ENCODE measurements at regions not wholly inside any gene's neighbourhood (a gene's known extent, or its start where the extent isn't known, plus 50 kb on each side); places are given as distances from the start of the nearest gene placed in this dataset.

DNA sequence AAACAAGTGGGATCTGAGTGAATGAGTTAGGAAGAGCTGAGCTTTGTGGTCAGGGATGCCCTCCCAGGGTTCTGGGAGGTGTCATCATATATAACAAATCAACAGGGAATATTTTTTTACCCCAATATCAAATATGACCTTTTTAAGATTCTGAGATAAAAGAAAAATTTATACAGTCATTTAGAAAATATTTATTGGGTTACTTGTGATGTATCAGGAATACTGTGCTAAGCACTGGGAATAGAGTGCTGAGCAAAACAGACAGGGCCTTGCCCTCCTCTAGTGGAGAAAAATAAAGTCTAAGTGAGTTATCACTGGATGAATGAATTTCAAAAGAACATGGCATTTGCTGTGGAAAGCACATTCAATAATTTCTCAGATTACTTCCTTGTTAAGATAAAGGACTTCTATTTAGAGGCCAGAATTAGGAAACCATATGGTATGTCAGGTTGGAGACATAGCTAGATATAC, 102.9 kb downstream of the BOD1 start:
- TF ChIP-seq CTCF (IDR thresholded peaks at IDR 0.05; ENCODE audit: low read depth, low read length), result no peak
- H3K9me3 ChIP-seq (ENCODE audit: severe bottlenecking), result no peaks in the 10 kb centered on the region
- no peak overlapping the region for H3K27ac ChIP-seq
- no peak for DNase-seq
- peaks cover 62% of the 10 kb centered on the region for H3K27me3 ChIP-seq (ENCODE audit: insufficient read depth, low read depth, severe bottlenecking)
- H3K36me3 ChIP-seq, result no peaks in the 10 kb centered on the region
- no peak overlapping the region for H3K4me3 ChIP-seq (ENCODE audit: low read depth, low read length)

- peaks cover 55% of the 10 kb centered on the region for H3K27me3 ChIP-seq (ENCODE audit: insufficient read depth, low read depth, severe bottlenecking)
- DNase-seq, result no peak
- H3K9me3 ChIP-seq (ENCODE audit: severe bottlenecking), result no peaks in the 10 kb centered on the region
- no peak overlapping the region for H3K4me3 ChIP-seq (ENCODE audit: low read depth, low read length)
- H3K36me3 ChIP-seq, result no peaks in the 10 kb centered on the region
- TF ChIP-seq CTCF (IDR thresholded peaks at IDR 0.05; ENCODE audit: low read depth, low read length), result no peak
- H3K27ac ChIP-seq, result no peak overlapping the region
These were observed 103.6 kb downstream of the BOD1 start for GRCh38 chr5:173512637-173513435.

DNA sequence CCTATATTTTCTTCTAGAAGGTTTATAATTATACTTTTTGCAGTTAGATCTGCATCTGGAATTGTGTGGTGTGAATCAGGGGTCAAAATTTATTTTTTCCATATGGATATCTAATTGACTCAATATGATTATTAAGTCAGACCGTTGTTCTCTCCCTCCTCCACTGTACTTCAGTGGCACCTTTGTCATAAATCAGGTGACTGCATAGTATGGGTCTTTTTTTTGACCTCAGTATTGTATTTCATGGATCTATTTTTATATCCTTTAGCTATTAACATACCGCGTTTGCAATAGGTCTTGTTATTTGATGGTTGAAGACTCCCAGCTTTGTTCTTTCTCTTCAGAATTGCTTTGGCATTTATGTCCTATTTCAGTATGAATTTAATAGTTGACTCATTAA, 107.4 kb downstream of the BOD1 start:
- Histone ChIP-seq H3K36me3 (no peaks in the 10 kb centered on the region), H3K9me3 (ENCODE audit: severe bottlenecking) (peaks cover 6% of the 10 kb centered on the region), H3K4me3 (ENCODE audit: low read depth, low read length) (no peak overlapping the region), H3K27me3 (ENCODE audit: insufficient read depth, low read depth, severe bottlenecking) (peaks cover 53% of the 10 kb centered on the region), H3K27ac (no peak overlapping the region)
- no peak for DNase-seq
- TF ChIP-seq CTCF (IDR thresholded peaks at IDR 0.05; ENCODE audit: low read depth, low read length), result no peak

DNA sequence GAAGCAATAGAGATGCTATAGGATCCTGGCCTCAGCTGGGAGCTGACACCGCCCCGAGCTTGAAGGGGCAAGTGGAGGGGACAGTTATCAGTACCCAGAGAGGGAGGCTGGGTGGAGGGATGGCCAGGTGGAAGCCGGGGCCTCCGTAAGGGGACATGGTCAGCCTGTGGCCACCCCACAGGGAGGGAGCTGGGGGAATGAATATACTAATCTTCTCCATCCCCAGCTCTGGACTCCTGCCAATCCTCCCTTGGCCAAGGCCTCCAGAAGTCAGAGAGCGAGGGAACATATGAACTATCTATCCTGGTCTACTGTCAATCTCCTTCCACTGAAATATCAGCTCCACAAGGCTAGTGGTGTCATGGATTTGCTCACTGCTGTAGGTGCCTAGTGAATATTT, 109.3 kb downstream of the BOD1 start:
- DNase-seq, result no peak
- Histone ChIP-seq H3K27ac (no peak overlapping the region), H3K9me3 (ENCODE audit: severe bottlenecking) (peaks cover 6% of the 10 kb centered on the region), H3K36me3 (no peaks in the 10 kb centered on the region), H3K4me3 (ENCODE audit: low read depth, low read length) (no peak overlapping the region), H3K27me3 (ENCODE audit: insufficient read depth, low read depth, severe bottlenecking) (peaks cover 53% of the 10 kb centered on the region)
- no peak for TF ChIP-seq CTCF (IDR thresholded peaks at IDR 0.05; ENCODE audit: low read depth, low read length)

DNA sequence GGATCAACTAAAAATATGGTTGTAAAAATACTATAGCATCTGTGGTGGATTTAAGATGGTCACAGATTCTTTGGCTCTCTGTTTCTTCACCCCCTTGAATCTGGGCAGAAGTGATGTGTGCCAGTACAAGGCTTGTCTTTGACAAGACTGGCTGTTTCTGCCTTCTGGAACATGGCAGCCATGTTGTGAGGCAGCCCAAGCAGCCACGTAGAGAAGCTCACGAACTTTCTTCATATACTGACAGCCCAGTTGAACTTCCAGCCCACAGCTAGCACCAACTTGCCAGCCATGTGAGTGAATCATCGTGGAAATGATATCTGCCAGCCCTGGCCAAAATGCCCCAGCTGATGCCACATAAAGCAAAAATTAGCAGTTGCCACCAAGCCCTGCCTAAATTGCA, 110.8 kb downstream of the BOD1 start:
- no peak for DNase-seq
- Histone ChIP-seq H3K27me3 (ENCODE audit: insufficient read depth, low read depth, severe bottlenecking) (peaks cover 60% of the 10 kb centered on the region), H3K9me3 (ENCODE audit: severe bottlenecking) (peaks cover 6% of the 10 kb centered on the region), H3K27ac (no peak overlapping the region), H3K36me3 (no peaks in the 10 kb centered on the region), H3K4me3 (ENCODE audit: low read depth, low read length) (no peak overlapping the region)
- TF ChIP-seq CTCF (IDR thresholded peaks at IDR 0.05; ENCODE audit: low read depth, low read length), result no peak

DNA sequence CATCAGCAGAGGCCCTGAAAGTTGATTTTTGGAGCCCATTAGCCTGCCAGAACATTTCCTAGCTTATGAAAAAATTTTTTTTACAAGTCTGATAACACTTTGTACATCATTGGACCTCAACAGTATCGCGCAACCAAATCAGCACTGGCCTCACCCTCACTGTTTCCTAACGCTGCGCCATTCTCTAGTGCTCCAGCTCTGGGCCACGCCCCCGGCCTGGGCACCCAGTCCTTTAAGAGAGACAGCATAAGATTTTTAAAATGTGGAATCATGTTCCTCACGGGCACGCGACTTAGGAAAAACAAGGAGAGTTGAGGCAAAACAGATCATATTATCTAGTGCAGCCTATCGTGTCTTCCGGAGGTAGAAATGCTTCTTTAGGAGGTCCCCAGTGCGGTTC, 114.5 kb downstream of the BOD1 start:
- Histone ChIP-seq H3K27me3 (ENCODE audit: insufficient read depth, low read depth, severe bottlenecking) (peaks cover 88% of the 10 kb centered on the region), H3K4me3 (ENCODE audit: low read depth, low read length) (no peak overlapping the region), H3K36me3 (no peaks in the 10 kb centered on the region), H3K27ac (no peak overlapping the region), H3K9me3 (ENCODE audit: severe bottlenecking) (peaks cover 6% of the 10 kb centered on the region)
- DNase-seq, result no peak
- TF ChIP-seq CTCF (IDR thresholded peaks at IDR 0.05; ENCODE audit: low read depth, low read length), result no peak

Data from WERI-Rb-1 (cell line).